Activated T-cell treated with anti-CD3 and anti-CD28 coated beads, Interleukin-2, amount 50 U/mL, for 1 hour (primary cell): ENCODE measurements at regions not wholly inside any gene's neighbourhood (a gene's known extent, or its start where the extent isn't known, plus 50 kb on each side); places are given as distances from the start of the nearest gene placed in this dataset.
"Not testable (repeated sequence)": the region's sequence is repeated elsewhere in the genome, so short reads cannot be mapped to it uniquely, and the experiment has no call there.

Experiments
- DNase-seq: peaks from one replicate; pipeline ENCODE4 v3.0.0-alpha.2; 2020

- no peak for DNase-seq
Measured at GRCh38 chr6:27532820-27533538, 60.1 kb upstream of the ZNF184 start.

GRCh38 chr6:27531772-27532459 lies 59.0 kb upstream of the ZNF184 start:
- DNase-seq: no peak

GRCh38 chr6:27529796-27530195 lies 56.9 kb upstream of the ZNF184 start:
- not testable (repeated sequence) for DNase-seq

GRCh38 chr6:27528714-27529113 lies 55.8 kb upstream of the ZNF184 start:
- DNase-seq: no peak
